Esophagus muscularis mucosa (tissue), 3 donors: ENCODE measurements at regions not wholly inside any gene's neighbourhood (a gene's known extent, or its start where the extent isn't known, plus 50 kb on each side); places are given as distances from the start of the nearest gene placed in this dataset.

Experiments
- POLR2A ChIP-seq: fragments of 450-650 bp; IDR thresholded peaks from one replicate; pipeline ENCODE4 v1.6.1; 2017; ENCODE audit warnings: antibody characterized with exemption, moderate library complexity, mild to moderate bottlenecking, low read depth
- POLR2AphosphoS5 ChIP-seq, 2 donors: sonication (generic); formaldehyde crosslinking; IDR thresholded peaks; one replicate each; pipeline ENCODE4 v1.6.1; 2017; ENCODE audit warnings: antibody characterized with exemption in 2 of 2
- TF ChIP-seq, protein P1 (sequence below), 3 experiments: fragments of 200-600 bp in 2 of 3; fragments of 450-650 bp in 1 of 3; sonication (generic) in 2 of 3; IDR thresholded peaks; one replicate each; pipeline ENCODE4 v1.5.1; 2017 to 2019; ENCODE audit warnings: antibody characterized with exemption in 3 of 3, mild to moderate bottlenecking in 2 of 3, moderate library complexity in 1 of 3

DNA sequence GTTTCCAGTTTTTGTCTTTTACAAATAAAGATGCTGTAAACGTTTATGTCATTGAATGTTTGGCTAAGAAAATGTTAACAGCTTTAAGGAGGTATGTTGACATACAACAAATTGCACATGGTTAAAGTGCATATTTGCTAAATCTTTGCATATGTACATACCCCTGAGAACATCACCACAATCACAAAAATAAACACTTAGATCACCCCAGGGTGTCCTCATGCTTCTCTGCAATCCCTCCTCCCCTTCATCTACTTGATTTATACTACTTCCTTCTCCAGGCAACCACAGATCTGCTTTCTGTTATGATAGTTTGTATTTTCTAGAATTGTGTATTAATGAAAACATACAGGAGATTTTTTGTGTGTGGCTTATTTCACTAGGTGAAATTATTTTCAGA, 209.5 kb downstream of the GLRX3 start:
- TF ChIP-seq, protein P1, sequence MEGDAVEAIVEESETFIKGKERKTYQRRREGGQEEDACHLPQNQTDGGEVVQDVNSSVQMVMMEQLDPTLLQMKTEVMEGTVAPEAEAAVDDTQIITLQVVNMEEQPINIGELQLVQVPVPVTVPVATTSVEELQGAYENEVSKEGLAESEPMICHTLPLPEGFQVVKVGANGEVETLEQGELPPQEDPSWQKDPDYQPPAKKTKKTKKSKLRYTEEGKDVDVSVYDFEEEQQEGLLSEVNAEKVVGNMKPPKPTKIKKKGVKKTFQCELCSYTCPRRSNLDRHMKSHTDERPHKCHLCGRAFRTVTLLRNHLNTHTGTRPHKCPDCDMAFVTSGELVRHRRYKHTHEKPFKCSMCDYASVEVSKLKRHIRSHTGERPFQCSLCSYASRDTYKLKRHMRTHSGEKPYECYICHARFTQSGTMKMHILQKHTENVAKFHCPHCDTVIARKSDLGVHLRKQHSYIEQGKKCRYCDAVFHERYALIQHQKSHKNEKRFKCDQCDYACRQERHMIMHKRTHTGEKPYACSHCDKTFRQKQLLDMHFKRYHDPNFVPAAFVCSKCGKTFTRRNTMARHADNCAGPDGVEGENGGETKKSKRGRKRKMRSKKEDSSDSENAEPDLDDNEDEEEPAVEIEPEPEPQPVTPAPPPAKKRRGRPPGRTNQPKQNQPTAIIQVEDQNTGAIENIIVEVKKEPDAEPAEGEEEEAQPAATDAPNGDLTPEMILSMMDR (IDR thresholded peaks at IDR 0.05) = no peak
- TF ChIP-seq POLR2AphosphoS5 (IDR thresholded peaks at IDR 0.05) (no peak), POLR2A (no peak)
